GM19023 (cell line): ENCODE measurements at regions not wholly inside any gene's neighbourhood (a gene's known extent, or its start where the extent isn't known, plus 50 kb on each side); places are given as distances from the start of the nearest gene placed in this dataset.
A peak's percentile ranks its signal among the peaks of the same experiment; 100 is the strongest.

Experiments used
- ATAC-seq: cut with Tn5 transposase; IDR thresholded peaks from one replicate; pipeline ENCODE4 v1.9.1; 2021; ENCODE audit warnings: mild to moderate bottlenecking, moderate library complexity; ENCODE audit not compliant: unreplicated experiment

DNA sequence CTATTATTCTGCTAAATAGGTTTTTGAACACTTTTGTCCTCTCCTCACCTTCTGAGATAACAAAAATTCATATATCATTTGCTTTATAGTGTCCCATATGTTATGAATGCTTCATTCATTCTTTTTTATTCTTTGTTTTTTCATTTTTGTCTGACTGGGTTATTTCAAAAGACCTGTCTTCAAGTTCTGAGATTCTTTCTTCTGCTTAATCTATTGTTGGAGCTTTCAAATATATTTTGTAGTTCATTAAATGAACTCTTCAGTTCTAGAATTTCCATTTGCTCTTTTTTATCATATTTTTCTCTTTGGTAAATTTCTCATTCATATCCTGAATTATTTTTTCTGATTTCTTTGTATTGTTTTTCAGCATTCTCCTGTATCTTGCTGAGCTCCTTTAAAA lies 53.1 kb upstream of the SCIN start:
- ATAC-seq: no peak

DNA sequence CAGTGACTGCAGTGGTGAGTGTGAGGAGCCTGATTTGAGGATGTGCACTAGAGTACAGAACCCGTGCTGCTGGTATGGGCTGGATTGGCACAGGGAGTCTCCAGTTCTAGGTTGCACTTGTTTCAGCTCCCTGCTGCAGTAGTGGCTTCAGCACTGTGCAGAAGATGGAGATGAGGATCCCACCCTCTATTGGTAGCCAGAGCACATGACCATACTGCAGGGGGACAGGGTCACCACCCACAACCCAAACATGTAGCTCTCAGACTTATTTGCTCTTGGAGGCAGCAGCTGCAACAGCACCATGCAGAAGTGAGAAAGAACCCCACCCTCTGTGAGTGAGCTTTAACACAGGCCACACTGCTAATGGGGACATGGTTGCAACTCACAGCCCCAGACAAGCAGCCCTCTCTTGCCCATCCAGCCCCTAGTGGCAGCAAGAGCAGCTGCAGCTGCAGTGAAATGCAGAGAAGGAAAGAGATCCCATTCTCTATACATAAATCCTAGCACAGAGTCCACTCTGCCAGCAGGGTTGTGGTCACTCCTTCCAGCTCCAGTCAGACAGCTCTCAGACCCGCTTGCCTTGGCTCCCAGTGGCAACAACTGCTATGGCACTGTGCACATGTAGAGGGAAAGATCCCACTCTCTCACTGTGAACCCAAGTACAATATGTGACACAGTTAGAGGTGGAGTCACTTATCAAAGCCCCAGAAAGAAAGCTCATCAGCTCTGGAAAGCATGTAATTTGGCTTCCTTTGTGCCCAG lies 51.4 kb upstream of the SCIN start:
- ATAC-seq: peak; percentile 94

DNA sequence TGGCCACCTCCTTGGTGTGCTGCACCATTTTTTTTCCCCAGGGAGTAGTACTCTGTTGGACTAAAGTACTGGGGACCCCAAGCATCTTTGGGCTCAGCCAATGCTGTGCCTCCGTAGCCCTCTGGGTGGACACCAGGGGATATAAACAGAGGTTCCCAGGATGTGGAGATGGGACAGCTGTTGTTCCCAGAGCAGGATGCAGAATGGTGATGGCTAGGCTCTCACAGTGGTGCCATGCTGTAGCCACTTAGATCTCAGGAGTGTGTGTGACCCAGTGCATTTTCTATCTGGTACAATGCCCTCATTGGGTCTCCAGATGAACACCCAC lies 50.9 kb upstream of the SCIN start:
- peak; percentile 21 for ATAC-seq
